ENCODE measurements at regions not wholly inside any gene's neighbourhood (a gene's known extent, or its start where the extent isn't known, plus 50 kb on each side); places are given as distances from the start of the nearest gene placed in this dataset.

DNA sequence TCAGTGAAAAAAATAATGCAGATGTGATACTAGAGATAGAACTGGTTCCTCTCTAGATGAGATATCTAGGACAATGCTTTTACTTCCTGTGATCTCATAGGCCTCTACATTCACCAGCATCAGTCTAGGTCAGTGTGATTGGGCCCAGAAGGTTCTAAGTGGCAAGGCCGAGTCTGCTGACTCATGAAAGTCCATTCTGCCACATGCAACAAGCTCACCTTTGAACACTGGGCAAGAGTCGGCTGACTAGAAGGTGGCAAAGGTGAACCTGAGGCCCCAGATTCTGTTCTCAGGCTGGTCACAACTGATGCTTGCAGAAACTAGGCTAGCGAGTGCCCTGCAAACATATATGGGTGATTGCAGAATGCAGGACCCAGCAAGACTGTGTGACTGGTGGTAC, 105.7 kb upstream of the PLXNA4 start:
- DNase-seq = no peak
- Histone ChIP-seq H3K36me3 (no peaks in the 10 kb centered on the region), H3K27me3 (ENCODE audit: insufficient read depth, low read depth, severe bottlenecking) (no peaks in the 10 kb centered on the region), H3K9me3 (ENCODE audit: severe bottlenecking) (no peaks in the 10 kb centered on the region), H3K27ac (no peak overlapping the region), H3K4me3 (ENCODE audit: low read depth, low read length) (no peak overlapping the region)
- TF ChIP-seq, protein P1, sequence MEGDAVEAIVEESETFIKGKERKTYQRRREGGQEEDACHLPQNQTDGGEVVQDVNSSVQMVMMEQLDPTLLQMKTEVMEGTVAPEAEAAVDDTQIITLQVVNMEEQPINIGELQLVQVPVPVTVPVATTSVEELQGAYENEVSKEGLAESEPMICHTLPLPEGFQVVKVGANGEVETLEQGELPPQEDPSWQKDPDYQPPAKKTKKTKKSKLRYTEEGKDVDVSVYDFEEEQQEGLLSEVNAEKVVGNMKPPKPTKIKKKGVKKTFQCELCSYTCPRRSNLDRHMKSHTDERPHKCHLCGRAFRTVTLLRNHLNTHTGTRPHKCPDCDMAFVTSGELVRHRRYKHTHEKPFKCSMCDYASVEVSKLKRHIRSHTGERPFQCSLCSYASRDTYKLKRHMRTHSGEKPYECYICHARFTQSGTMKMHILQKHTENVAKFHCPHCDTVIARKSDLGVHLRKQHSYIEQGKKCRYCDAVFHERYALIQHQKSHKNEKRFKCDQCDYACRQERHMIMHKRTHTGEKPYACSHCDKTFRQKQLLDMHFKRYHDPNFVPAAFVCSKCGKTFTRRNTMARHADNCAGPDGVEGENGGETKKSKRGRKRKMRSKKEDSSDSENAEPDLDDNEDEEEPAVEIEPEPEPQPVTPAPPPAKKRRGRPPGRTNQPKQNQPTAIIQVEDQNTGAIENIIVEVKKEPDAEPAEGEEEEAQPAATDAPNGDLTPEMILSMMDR (IDR thresholded peaks at IDR 0.05; ENCODE audit: low read depth, low read length) = no peak

DNA sequence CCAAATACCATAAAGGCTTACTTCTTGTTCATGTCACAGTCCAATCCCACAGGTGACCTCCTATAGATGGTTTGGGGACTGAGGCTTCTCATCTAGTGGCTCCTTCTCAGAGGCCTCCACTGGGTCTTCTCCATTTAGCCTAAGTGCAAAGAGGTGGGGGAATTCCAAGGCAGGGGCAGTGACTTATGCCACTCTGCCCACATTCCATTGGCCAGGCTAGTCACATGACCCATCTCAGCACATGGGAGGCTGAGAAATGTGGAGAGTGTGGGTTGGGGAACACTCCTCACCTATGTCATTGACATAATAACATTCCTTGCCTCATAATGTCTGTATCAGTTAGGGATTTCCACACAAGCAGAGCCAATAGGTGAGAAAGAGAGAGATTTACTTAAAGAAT, 104.3 kb upstream of the PLXNA4 start:
- DNase-seq = no peak
- TF ChIP-seq, protein P1 (IDR thresholded peaks at IDR 0.05; ENCODE audit: low read depth, low read length) = no peak
- Histone ChIP-seq H3K9me3 (ENCODE audit: severe bottlenecking) (no peaks in the 10 kb centered on the region), H3K4me3 (ENCODE audit: low read depth, low read length) (no peak overlapping the region), H3K27ac (no peak overlapping the region), H3K27me3 (ENCODE audit: insufficient read depth, low read depth, severe bottlenecking) (no peaks in the 10 kb centered on the region), H3K36me3 (no peaks in the 10 kb centered on the region)

DNA sequence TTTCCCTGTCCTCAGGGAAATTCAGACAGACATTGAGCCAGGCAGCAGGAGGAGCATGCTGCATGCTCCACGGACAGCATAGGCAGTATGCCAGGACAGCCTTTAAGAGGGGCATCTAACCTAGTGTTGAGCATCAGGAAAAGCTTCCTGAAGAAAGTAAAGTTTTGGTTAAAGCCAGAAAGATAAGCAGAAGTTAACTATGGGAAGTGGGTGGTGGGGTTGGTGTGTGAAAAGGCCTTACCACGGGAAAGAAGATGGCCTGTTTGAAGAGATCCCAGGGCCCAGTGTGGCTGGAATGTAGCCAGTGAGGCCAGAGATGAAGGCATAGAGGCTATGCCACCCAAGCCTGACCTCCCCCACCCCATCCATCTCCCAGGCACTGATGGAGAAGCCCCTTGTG, 102.4 kb upstream of the PLXNA4 start:
- no peak for DNase-seq
- Histone ChIP-seq H3K4me3 (ENCODE audit: low read depth, low read length) (no peak overlapping the region), H3K27me3 (ENCODE audit: insufficient read depth, low read depth, severe bottlenecking) (no peaks in the 10 kb centered on the region), H3K9me3 (ENCODE audit: severe bottlenecking) (no peaks in the 10 kb centered on the region), H3K27ac (no peak overlapping the region), H3K36me3 (no peaks in the 10 kb centered on the region)
- TF ChIP-seq, protein P1 (IDR thresholded peaks at IDR 0.05; ENCODE audit: low read depth, low read length) = no peak

DNA sequence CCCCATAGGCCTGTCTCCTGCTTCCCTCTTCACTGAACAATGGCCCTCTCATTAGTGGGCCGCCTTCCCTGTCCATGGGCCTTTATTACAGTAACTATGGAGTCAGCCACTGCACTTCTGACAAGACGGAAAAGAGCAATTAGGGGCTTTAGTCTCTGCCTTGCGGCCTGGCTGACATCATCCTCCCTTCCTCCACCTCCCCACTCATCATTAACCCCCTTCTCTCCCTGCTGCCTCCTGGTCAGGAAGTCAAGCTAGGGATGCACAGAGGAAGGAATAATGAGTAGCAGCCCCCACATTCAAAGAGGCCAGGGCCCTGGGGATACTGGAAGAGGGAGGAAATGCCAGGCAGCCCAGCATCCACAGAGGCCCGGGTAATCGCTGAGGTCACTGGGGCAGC, 101.6 kb upstream of the PLXNA4 start:
- Histone ChIP-seq H3K4me3 (ENCODE audit: low read depth, low read length) (no peak overlapping the region), H3K27me3 (ENCODE audit: insufficient read depth, low read depth, severe bottlenecking) (no peaks in the 10 kb centered on the region), H3K27ac (no peak overlapping the region), H3K36me3 (no peaks in the 10 kb centered on the region), H3K9me3 (ENCODE audit: severe bottlenecking) (no peaks in the 10 kb centered on the region)
- TF ChIP-seq, protein P1 (IDR thresholded peaks at IDR 0.05; ENCODE audit: low read depth, low read length) = no peak
- no peak for DNase-seq

DNA sequence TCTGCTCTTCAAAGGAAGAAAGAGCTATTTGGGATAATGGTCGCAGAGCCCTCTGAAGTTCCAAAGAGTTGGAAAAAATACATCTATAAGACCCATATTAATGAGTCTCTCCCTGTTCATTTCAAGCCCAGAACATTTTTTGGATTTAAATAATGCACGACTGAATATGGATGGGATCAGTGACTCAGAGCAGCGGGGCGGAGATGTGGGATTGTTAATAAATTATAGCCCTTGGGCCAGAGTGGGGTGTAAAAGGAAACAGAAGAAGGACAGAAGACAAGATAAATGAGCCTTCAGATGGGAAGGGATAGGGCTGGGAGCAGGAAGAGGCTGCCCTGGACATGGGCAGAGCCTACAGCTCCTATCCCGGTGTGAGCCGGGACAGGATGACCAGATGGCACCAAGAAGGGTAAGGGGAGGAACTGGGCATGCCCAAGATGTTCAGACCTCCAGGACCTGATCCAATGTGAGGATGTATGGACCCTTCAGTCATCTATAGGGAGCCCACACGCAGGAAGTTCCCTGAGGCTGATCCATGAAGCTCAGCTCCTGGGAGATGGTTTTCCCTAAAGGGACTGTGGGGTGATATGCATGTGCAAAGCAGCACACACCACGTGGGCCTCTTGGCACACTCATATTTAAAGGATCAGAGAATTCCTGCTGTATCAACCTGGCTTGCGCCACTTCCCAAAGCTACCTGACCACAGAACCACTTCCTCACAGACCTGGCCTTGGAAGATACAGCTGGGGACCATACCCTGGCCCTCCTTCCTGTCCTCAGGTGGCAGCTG, 96.1 kb upstream of the PLXNA4 start:
- Histone ChIP-seq H3K27me3 (ENCODE audit: insufficient read depth, low read depth, severe bottlenecking) (no peaks in the 10 kb centered on the region), H3K27ac (no peak overlapping the region), H3K9me3 (ENCODE audit: severe bottlenecking) (no peaks in the 10 kb centered on the region), H3K36me3 (no peaks in the 10 kb centered on the region), H3K4me3 (ENCODE audit: low read depth, low read length) (no peak overlapping the region)
- TF ChIP-seq, protein P1 (IDR thresholded peaks at IDR 0.05; ENCODE audit: low read depth, low read length) = no peak
- no peak for DNase-seq

DNA sequence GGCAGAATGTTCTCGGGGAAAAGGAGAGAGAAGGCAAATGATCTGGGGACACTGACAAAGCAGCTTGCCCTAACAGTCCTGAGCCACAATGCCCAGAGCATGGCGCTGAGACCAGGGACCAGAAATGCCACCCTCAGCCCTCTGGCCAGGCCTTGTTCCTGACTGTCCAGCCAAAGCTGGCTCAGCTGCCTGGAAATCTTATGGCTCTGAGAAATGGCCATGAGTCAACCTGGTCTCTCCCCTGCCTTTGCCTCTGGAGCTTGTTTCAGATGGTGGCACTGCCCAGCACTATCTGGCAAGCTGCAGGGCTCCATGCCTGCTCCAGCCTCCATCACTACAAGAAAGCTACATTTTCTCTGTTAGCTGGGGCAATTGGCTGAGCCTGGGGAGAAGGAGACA, 90.5 kb upstream of the PLXNA4 start:
- no peak overlapping the region for H3K27ac ChIP-seq
- no peak for DNase-seq
- H3K4me3 ChIP-seq (ENCODE audit: low read depth, low read length) = no peak overlapping the region
- H3K36me3 ChIP-seq = no peaks in the 10 kb centered on the region
- TF ChIP-seq, protein P1 (IDR thresholded peaks at IDR 0.05; ENCODE audit: low read depth, low read length) = no peak
- no peaks in the 10 kb centered on the region for H3K27me3 ChIP-seq (ENCODE audit: insufficient read depth, low read depth, severe bottlenecking)
- no peaks in the 10 kb centered on the region for H3K9me3 ChIP-seq (ENCODE audit: severe bottlenecking)

Measured in WERI-Rb-1 (cell line).